Transverse colon (tissue), 4 donors: ENCODE measurements at regions not wholly inside any gene's neighbourhood (a gene's known extent, or its start where the extent isn't known, plus 50 kb on each side); places are given as distances from the start of the nearest gene placed in this dataset.

Source experiments
- DNase-seq: peaks from one replicate; pipeline ENCODE4 v3.0.0-alpha.2; 2019
- H3K27ac ChIP-seq, 4 donors: fragments of 200-600 bp; sonication (generic); 2 replicates each; pipeline ENCODE4 v1.5.1; 2016 to 2018; ENCODE audit warnings: inconsistent platforms in 4 of 4
- H3K27me3 ChIP-seq: fragments of 200-600 bp; sonication (generic); 2 replicates; pipeline ENCODE4 v1.5.1; 2017; ENCODE audit warnings: inconsistent platforms
- H3K36me3 ChIP-seq, 4 donors: fragments of 200-600 bp; sonication (generic); 2 replicates each; pipeline ENCODE4 v1.5.1; 2017 to 2019; ENCODE audit warnings: inconsistent platforms in 4 of 4
- H3K4me1 ChIP-seq, 4 donors: fragments of 200-600 bp; sonication (generic); 2 replicates each; pipeline ENCODE4 v1.5.1; 2017 to 2020; ENCODE audit warnings: inconsistent platforms in 4 of 4
- H3K4me3 ChIP-seq, 4 donors: fragments of 200-600 bp; sonication (generic); 1 replicate in 1 of 4; 2 replicates in 3 of 4; pipeline versions ENCODE4 v1.5.1 to v1.6.1; 2017 to 2019; ENCODE audit warnings: inconsistent platforms in 4 of 4
- H3K9me3 ChIP-seq, 2 donors: fragments of 200-600 bp; sonication (generic); 2 replicates each; pipeline ENCODE4 v1.5.1; 2017 to 2019; ENCODE audit warnings: inconsistent platforms in 2 of 2
- EP300 ChIP-seq: sonication (generic); formaldehyde crosslinking; IDR thresholded peaks from one replicate; pipeline ENCODE4 v1.6.1; 2017; ENCODE audit warnings: antibody characterized with exemption, low read depth
- POLR2A ChIP-seq: fragments of 450-650 bp; IDR thresholded peaks from one replicate; pipeline ENCODE4 v1.6.1; 2016; ENCODE audit warnings: antibody characterized with exemption, mild to moderate bottlenecking, moderate library complexity
- POLR2AphosphoS5 ChIP-seq, 3 donors: sonication (generic); formaldehyde crosslinking; IDR thresholded peaks; one replicate each; pipeline ENCODE4 v1.6.1; 2016; ENCODE audit warnings: antibody characterized with exemption in 3 of 3
- WGBS, 2 donors: methylation state at CpG; one replicate each; pipeline ENCODE4 v1.1.5; 2018; ENCODE audit warnings: low coverage in 1 of 2; 5-methylcytosine and 5-hydroxymethylcytosine counted together
- in situ Hi-C, 4 donors: fragments of 200-750 bp; cut with MboI; loops; one replicate each; pipeline versions ENCODE4 v1.15.0 to v1.15.1; 2017; ENCODE audit warnings: low sequenced_read_pairs in 3 of 4, low pct_ligation_motif_present in 1 of 4, low pct_unique_long_range_greater_than_20kb in 1 of 4
- intact Hi-C: fragments of 100-400 bp; cut with DNase I; formaldehyde crosslinking; loops from one replicate; pipeline ENCODE4 v1.15.1; 2023; ENCODE audit warnings: low total_unique reads
- TF ChIP-seq, protein P1 (sequence below), 5 experiments: fragments of 200-600 bp in 3 of 5; fragments of 450-650 bp in 2 of 5; sonication (generic) in 3 of 5; IDR thresholded peaks; 1 replicate in 2 of 5; 2 replicates in 3 of 5; pipeline ENCODE4 v1.5.1; 2016 to 2017; ENCODE audit warnings: antibody characterized with exemption in 5 of 5, inconsistent platforms in 3 of 5, mild to moderate bottlenecking in 2 of 5, moderate library complexity in 1 of 5

DNA sequence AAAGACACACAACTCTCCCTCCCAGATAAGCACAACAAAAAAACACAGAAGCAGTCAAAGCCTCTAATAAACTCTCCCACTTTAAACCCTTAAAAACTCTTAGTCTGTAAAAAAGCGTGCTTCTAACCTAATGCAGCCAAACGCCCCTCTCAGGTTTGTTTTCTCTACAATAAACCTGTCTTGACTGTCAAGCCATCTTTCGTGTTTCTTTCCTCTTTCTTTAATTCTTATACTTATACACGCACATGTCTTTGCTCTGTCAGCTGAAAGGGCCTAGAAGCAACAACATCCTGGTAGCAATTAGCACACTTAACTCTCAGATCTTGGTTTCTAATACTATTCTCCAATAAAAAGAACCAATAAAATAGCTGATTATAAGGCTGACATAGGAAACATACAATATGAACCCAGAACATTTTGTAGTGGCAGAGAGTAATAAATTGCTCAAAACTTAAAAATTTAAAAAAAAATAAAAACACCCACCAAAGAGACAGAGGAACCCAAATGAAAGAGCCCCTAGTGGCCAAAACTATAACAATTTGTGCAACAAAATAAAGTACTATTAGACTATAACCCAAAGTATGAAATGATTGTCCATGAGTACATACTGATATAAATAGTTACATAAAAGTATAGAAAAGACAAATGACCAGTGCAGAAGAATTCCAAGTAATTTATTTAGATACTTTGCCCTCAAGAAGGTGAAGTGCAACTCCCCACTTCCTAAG, 440.4 kb upstream of the ADGRL3 start:
- Histone ChIP-seq H3K4me1 (no peaks in the 10 kb centered on the region), H3K9me3 (no peaks in the 10 kb centered on the region), H3K4me3 (no peak overlapping the region), H3K27ac (no peak overlapping the region), H3K27me3 (no peaks in the 10 kb centered on the region), H3K36me3 (no peaks in the 10 kb centered on the region)
- in situ Hi-C loops (no loop called here), intact Hi-C loops (no loop called here)
- no peak for DNase-seq
- 63 to 73% methylated on average over 4 of the region's 4 CpGs for WGBS, 2 donors
- TF ChIP-seq POLR2A, result no peak
- TF ChIP-seq, protein P1, sequence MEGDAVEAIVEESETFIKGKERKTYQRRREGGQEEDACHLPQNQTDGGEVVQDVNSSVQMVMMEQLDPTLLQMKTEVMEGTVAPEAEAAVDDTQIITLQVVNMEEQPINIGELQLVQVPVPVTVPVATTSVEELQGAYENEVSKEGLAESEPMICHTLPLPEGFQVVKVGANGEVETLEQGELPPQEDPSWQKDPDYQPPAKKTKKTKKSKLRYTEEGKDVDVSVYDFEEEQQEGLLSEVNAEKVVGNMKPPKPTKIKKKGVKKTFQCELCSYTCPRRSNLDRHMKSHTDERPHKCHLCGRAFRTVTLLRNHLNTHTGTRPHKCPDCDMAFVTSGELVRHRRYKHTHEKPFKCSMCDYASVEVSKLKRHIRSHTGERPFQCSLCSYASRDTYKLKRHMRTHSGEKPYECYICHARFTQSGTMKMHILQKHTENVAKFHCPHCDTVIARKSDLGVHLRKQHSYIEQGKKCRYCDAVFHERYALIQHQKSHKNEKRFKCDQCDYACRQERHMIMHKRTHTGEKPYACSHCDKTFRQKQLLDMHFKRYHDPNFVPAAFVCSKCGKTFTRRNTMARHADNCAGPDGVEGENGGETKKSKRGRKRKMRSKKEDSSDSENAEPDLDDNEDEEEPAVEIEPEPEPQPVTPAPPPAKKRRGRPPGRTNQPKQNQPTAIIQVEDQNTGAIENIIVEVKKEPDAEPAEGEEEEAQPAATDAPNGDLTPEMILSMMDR (IDR thresholded peaks at IDR 0.05), result peak in 1 of 5 experiments; percentile 8

DNA sequence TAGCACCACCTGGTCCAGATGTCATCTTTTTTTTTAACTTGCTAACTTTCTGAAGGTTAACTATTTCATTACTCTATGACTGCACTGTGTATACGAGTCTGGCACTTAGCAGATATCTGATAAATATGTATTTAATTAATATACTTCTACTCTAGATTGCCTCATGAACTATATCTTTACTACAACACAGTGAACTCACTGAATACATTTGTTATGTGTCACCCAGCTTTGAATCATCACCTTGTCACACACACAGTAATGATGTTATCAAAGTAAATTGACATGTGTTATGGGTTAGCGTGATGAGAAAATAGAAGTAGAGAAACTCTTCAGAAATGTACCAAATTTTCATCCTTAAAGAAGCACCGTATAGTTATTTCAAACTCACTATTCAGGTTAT, 419.3 kb upstream of the ADGRL3 start:
- Histone ChIP-seq H3K27ac (no peak overlapping the region), H3K27me3 (no peaks in the 10 kb centered on the region), H3K4me3 (no peak overlapping the region), H3K9me3 (no peaks in the 10 kb centered on the region), H3K36me3 (no peaks in the 10 kb centered on the region), H3K4me1 (no peaks in the 10 kb centered on the region)
- 76 to 77% methylated on average over 3 of the region's 3 CpGs for WGBS, 2 donors
- in situ Hi-C loops (no loop called here), intact Hi-C loops (no loop called here)
- no peak for TF ChIP-seq POLR2A
- DNase-seq, result no peak

DNA sequence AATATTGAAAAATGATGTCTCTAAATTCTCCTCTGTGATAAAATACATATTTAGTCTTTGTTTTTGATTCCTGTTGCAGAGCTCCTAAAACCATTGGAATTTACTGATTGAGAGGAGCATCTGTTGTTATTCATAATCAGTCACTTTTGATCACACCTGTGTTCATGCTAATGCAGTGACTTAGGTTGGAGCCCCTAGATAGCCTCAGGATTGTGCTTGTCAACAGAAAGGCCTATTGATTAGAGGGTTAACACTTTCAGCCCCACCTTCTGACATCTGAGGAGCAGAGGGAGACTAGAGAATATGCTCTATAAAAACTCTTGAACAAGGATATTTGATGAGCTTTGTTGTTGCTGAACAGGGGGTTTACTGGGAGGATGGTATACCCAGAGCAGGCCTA, 409.5 kb upstream of the ADGRL3 start:
- Histone ChIP-seq H3K36me3 (no peaks in the 10 kb centered on the region), H3K9me3 (no peaks in the 10 kb centered on the region), H3K4me1 (no peaks in the 10 kb centered on the region), H3K27ac (no peak overlapping the region), H3K4me3 (no peak overlapping the region), H3K27me3 (no peaks in the 10 kb centered on the region)
- in situ Hi-C loops (no loop called here), intact Hi-C loops (no loop called here)
- TF ChIP-seq EP300 (no peak), POLR2A (no peak), POLR2AphosphoS5 (IDR thresholded peaks at IDR 0.05) (no peak)
- TF ChIP-seq, protein P1 (IDR thresholded peaks at IDR 0.05), result no peak
- no peak for DNase-seq

DNA sequence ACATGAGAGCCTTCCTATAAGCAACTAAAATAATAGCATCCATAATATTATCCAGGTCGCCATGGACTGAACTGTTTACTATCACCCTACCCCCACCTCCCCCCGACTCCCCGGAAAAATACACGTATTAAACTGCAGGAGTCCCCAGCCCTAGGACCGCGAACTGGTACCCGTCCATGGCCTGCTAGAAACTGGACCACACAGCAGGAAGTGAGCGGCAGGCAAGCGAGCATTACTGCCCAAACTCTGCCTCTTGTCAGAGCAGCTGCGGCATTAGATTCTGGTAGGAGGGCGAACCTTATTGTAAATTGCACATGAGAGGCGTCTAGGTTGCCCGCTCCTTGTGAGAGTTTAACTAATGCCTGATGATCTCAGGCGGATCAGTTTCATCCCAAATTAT, 405.8 kb upstream of the ADGRL3 start:
- TF ChIP-seq POLR2AphosphoS5 (IDR thresholded peaks at IDR 0.05), result no peak
- TF ChIP-seq POLR2A, result no peak
- TF ChIP-seq, protein P1 (IDR thresholded peaks at IDR 0.05), result no peak
- no peak for TF ChIP-seq EP300
- Histone ChIP-seq H3K4me1 (no peaks in the 10 kb centered on the region), H3K36me3 (no peaks in the 10 kb centered on the region), H3K27me3 (no peaks in the 10 kb centered on the region), H3K27ac (no peak overlapping the region), H3K9me3 (no peaks in the 10 kb centered on the region), H3K4me3 (no peak overlapping the region)
- DNase-seq, result no peak
- WGBS, 2 donors, result 92 to 97% methylated on average over 5 to 14 of the region's 14 CpGs
- intact Hi-C loops (no loop called here), in situ Hi-C loops (no loop called here)

DNA sequence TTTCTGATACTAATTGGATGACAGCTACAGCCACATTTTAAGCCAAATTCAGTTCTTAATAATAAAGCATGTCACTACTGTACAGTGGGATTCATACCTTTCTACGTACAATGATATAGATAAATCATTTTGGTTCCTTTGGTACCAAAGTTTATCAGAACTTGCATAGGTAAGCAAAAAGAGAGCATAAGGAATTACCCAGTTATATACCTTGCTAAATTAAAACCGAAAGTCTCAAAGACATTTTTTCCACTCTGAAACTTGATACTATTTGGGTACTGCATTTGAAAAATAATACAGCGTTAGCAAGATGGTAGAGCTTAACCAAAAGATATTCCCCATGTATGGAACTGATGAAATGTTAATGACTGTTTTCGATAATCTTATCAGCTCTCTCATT, 400.9 kb upstream of the ADGRL3 start:
- in situ Hi-C loops (no loop called here), intact Hi-C loops (no loop called here)
- Histone ChIP-seq H3K27ac (no peak overlapping the region), H3K4me3 (no peak overlapping the region), H3K9me3 (no peaks in the 10 kb centered on the region), H3K4me1 (no peaks in the 10 kb centered on the region), H3K36me3 (no peaks in the 10 kb centered on the region), H3K27me3 (no peaks in the 10 kb centered on the region)
- WGBS, 2 donors, result 84 to 91% methylated on average over 4 of the region's 4 CpGs
- TF ChIP-seq, protein P1 (IDR thresholded peaks at IDR 0.05), result no peak
- no peak for TF ChIP-seq EP300
- no peak for TF ChIP-seq POLR2A
- no peak for TF ChIP-seq POLR2AphosphoS5 (IDR thresholded peaks at IDR 0.05)
- DNase-seq, result no peak
